Activated CD8-positive, alpha-beta T cell treated with anti-CD3 and anti-CD28 coated beads for 36 hours (primary cell): ENCODE measurements at regions not wholly inside any gene's neighbourhood (a gene's known extent, or its start where the extent isn't known, plus 50 kb on each side); places are given as distances from the start of the nearest gene placed in this dataset.

Experiments
- ATAC-seq: fragments of 200-7000 bp; cut with Tn5 transposase; one replicate; pipeline ENCODE4 v1.10.0; 2021; ENCODE audit warnings: mild to moderate bottlenecking, moderate library complexity
- CTCF ChIA-PET: fragments of 350-600 bp; sonication (Branson Sonifier 250); formaldehyde crosslinking; loops from one replicate; lab custom pipeline; 2021; ENCODE audit warnings: antibody characterized with exemption; lab: Charles Lee
- POLR2A ChIA-PET: fragments of 350-600 bp; sonication (Branson Sonifier 250); formaldehyde crosslinking; loops from one replicate; lab custom pipeline; 2021; ENCODE audit warnings: antibody characterized with exemption; lab: Charles Lee
- DNase-seq: peaks from one replicate; pipeline ENCODE4 v3.0.0-alpha.2; 2020
- H3K27ac Mint-ChIP-seq: one replicate; pipeline ENCODE4 v1.8.0; 2021; ENCODE audit warnings: mild to moderate bottlenecking, mixed read lengths
- H3K27me3 Mint-ChIP-seq: one replicate; pipeline ENCODE4 v1.8.0; 2021; ENCODE audit warnings: mixed read lengths
- H3K36me3 Mint-ChIP-seq: one replicate; pipeline ENCODE4 v1.8.0; 2021; ENCODE audit warnings: low read depth, mixed read lengths
- H3K4me1 Mint-ChIP-seq: one replicate; pipeline ENCODE4 v1.8.0; 2021; ENCODE audit warnings: low read depth, mixed read lengths
- H3K4me3 Mint-ChIP-seq: one replicate; pipeline ENCODE4 v1.8.0; 2021; ENCODE audit warnings: mild to moderate bottlenecking, moderate library complexity, mixed read lengths
- H3K9me3 Mint-ChIP-seq: one replicate; pipeline ENCODE4 v1.8.0; 2021; ENCODE audit warnings: mixed read lengths
- intact Hi-C: fragments of 100-400 bp; cut with micrococcal nuclease; formaldehyde crosslinking; loops from one replicate; pipeline ENCODE4 v1.10.0; 2022
- TF ChIP-seq, protein P1 (sequence below): fragments of 200-600 bp; IDR thresholded peaks from one replicate; pipeline ENCODE4 v1.8.0; 2022; ENCODE audit warnings: antibody characterized with exemption, mild to moderate bottlenecking

DNA sequence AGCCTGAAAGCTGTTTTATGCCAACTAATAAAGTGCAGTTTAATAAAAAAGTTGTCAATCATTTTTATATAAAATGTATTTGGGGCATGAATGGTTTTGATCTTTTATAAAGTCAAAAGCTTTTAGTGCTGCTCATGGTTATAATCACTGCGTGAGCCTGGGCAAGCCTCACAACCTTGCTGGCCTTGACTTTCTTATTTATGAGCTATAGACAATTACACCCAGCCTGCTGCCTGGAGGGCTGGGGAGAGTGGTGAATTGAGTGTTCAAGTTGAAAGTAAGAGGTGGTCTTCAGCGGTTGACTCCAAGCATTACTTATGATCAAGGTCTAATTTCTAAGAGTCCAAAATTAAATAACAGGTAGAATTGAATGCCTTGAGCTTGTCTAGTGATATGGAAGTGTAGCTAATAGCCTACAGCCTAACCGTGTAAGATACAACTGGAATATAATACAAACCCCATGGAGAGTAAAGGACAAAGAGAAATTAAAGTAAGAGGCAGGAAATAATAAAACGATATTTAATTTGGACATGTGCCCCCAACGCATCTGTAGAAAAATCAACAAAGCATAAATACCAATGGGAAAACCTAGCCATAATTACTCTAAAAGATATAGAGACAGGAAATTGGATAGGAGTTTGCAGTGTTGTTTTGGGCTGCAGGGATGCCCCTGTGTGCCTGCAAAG, 106.0 kb upstream of the CYP1B1 start:
- TF ChIP-seq, protein P1, sequence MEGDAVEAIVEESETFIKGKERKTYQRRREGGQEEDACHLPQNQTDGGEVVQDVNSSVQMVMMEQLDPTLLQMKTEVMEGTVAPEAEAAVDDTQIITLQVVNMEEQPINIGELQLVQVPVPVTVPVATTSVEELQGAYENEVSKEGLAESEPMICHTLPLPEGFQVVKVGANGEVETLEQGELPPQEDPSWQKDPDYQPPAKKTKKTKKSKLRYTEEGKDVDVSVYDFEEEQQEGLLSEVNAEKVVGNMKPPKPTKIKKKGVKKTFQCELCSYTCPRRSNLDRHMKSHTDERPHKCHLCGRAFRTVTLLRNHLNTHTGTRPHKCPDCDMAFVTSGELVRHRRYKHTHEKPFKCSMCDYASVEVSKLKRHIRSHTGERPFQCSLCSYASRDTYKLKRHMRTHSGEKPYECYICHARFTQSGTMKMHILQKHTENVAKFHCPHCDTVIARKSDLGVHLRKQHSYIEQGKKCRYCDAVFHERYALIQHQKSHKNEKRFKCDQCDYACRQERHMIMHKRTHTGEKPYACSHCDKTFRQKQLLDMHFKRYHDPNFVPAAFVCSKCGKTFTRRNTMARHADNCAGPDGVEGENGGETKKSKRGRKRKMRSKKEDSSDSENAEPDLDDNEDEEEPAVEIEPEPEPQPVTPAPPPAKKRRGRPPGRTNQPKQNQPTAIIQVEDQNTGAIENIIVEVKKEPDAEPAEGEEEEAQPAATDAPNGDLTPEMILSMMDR, result no peak
- Mint-ChIP-seq H3K4me1 (peaks cover 7% of the 10 kb centered on the region), H3K27me3 (peaks cover 12% of the 10 kb centered on the region), H3K9me3 (no peaks in the 10 kb centered on the region), H3K27ac (no peak overlapping the region), H3K4me3 (no peak overlapping the region), H3K36me3 (no peaks in the 10 kb centered on the region)
- no peak for DNase-seq
- intact Hi-C loops, result no loop called here
- no peak for ATAC-seq
- CTCF ChIA-PET, result no interaction called here
- POLR2A ChIA-PET, result no interaction called here

DNA sequence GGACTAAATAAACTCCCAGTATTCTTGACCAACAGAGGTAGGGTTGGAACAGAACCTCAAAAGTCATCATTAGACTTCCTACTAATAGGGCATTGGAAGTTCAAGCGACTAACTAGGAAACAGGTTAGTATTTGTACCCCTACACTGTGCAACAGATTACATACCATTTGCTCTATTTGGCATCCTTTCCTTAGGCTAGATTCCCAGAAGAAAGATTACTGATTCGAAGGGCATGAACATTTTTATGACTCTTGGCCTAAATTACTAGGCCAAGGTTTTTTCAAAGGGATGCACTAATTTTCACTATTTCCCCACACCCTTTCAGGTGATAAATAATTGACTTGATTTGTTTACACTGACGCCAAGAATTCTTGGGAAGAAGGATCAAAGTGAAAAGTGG, 104.8 kb upstream of the CYP1B1 start:
- H3K4me1 Mint-ChIP-seq, result peaks cover 7% of the 10 kb centered on the region
- ChIA-PET POLR2A (no interaction called here), CTCF (no interaction called here)
- no peak for DNase-seq
- peaks cover 13% of the 10 kb centered on the region for H3K27me3 Mint-ChIP-seq
- ATAC-seq, result no peak
- intact Hi-C loops, result no loop called here
- H3K36me3 Mint-ChIP-seq, result no peaks in the 10 kb centered on the region
- H3K4me3 Mint-ChIP-seq, result no peak overlapping the region
- H3K9me3 Mint-ChIP-seq, result no peaks in the 10 kb centered on the region
- no peak overlapping the region for H3K27ac Mint-ChIP-seq
- TF ChIP-seq, protein P1, result no peak

DNA sequence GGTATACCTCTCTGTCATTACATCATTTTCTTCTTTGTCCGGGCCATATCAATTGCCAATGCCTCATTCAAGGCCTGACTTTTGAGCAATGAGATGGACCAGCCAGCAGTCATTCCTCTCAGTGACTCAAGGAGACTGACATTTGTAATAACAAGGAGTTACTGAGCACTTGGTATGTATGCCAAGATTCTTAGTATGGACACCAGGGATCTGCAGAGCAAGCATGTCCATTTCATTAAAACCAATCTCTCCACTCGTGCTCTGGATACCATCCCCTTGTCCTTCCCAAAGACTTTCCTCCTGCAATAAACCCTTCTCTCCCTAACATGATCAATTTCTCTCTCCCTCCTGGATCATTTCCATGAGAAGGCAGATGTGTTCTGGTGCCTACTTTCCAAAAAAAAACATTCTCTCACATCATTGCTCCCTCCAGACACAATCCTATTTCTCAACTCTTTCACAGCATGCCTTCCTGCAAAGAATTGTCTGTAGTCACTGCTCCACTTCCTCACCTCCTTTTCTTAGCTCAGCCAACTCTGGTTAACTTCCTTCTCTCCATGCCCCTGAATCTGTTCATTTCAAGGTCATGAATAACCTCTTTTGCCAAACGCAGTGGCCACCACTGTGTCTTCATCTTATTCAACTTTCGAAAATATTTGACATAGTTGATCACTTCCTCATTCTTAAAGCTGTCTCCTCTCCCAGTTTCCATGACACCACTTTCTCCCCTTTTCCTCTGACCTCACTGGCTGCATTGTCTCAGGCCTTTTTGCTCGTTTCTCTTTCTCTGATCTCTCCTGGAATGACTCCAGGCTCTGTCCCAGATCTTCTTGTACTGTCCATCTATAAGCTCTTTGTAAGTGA, 102.8 kb upstream of the CYP1B1 start:
- H3K27ac Mint-ChIP-seq, result no peak overlapping the region
- H3K36me3 Mint-ChIP-seq, result no peaks in the 10 kb centered on the region
- TF ChIP-seq, protein P1, result no peak
- no peaks in the 10 kb centered on the region for H3K4me1 Mint-ChIP-seq
- H3K27me3 Mint-ChIP-seq, result peaks cover 21% of the 10 kb centered on the region
- H3K9me3 Mint-ChIP-seq, result no peaks in the 10 kb centered on the region
- no peak for ATAC-seq
- intact Hi-C loops, result no loop called here
- POLR2A ChIA-PET, result no interaction called here
- no peak for DNase-seq
- CTCF ChIA-PET, result no interaction called here
- H3K4me3 Mint-ChIP-seq, result no peak overlapping the region

DNA sequence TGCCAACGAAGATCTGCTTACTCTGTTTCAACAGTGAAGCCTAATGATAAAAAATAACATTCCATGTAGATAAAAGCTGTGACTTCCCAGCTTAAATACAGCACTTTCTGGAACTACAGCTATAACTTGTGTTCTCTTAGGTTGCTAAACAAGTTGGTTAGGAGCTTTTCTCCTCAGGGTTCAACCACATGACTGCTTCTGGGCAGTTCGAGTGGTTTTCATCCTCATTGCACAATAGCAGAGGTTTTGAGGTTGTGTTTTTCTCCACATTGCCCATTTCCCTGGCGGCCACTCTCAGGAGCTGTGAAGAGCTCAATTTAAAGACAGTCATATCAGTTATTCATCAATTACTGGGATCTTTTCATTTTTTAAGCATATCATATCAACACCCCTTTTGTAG, 102.2 kb upstream of the CYP1B1 start:
- ChIA-PET CTCF (interaction anchor here (1.5 kb wide), 1 partner anchor 330 kb away, joined by 3 read pairs; no protein-coding TSS in a partner anchor), POLR2A (no interaction called here)
- ATAC-seq, result no peak
- H3K36me3 Mint-ChIP-seq, result no peaks in the 10 kb centered on the region
- no peaks in the 10 kb centered on the region for H3K4me1 Mint-ChIP-seq
- H3K27ac Mint-ChIP-seq, result no peak overlapping the region
- H3K4me3 Mint-ChIP-seq, result no peak overlapping the region
- H3K9me3 Mint-ChIP-seq, result no peaks in the 10 kb centered on the region
- DNase-seq, result no peak
- H3K27me3 Mint-ChIP-seq, result peaks cover 21% of the 10 kb centered on the region
- intact Hi-C loops, result no loop called here
- TF ChIP-seq, protein P1, result no peak

DNA sequence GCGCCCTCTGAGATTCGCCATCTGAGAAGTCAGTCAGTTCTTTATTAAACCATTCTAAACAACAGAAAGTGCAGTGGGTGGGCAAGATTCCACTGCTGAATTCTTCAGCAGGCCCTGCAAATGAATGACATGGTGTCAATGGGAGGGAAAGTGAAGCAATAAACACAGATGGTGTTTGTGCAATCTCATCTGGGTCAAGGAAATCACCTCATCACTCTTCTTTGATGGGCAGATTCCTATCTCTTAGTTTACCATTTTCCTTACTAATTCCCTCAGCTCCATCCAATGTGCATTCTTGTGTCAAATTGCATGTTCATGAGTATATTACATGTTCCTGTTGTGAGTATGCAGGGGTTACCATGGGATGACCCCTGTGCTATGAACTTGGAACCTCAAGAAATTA, 100.7 kb upstream of the CYP1B1 start:
- intact Hi-C loops, result no loop called here
- H3K36me3 Mint-ChIP-seq, result no peaks in the 10 kb centered on the region
- TF ChIP-seq, protein P1, result no peak
- CTCF ChIA-PET, result interaction anchor here (1.5 kb wide), 1 partner anchor 332 kb away, joined by 3 read pairs; no protein-coding TSS in a partner anchor
- no peak overlapping the region for H3K4me3 Mint-ChIP-seq
- peaks cover 18% of the 10 kb centered on the region for H3K27me3 Mint-ChIP-seq
- no peaks in the 10 kb centered on the region for H3K4me1 Mint-ChIP-seq
- ATAC-seq, result no peak
- no peaks in the 10 kb centered on the region for H3K9me3 Mint-ChIP-seq
- no peak overlapping the region for H3K27ac Mint-ChIP-seq
- POLR2A ChIA-PET, result no interaction called here
- DNase-seq, result no peak
